GM23248 (cell line): ENCODE measurements at regions not wholly inside any gene's neighbourhood (a gene's known extent, or its start where the extent isn't known, plus 50 kb on each side); places are given as distances from the start of the nearest gene placed in this dataset.

ENCODE experiments used
- EZH2 ChIP-seq: fragments of 200-600 bp; sonication (generic); IDR thresholded peaks from 2 replicates; pipeline ENCODE4 v1.6.1; 2018; ENCODE audit warnings: antibody characterized with exemption, mild to moderate bottlenecking; ENCODE audit not compliant: insufficient read depth, poor library complexity, severe bottlenecking
- EZH2phosphoT487 ChIP-seq: fragments of 200-600 bp; sonication (generic); IDR thresholded peaks from 2 replicates; pipeline ENCODE4 v1.6.1; 2018; ENCODE audit warnings: antibody characterized with exemption, moderate library complexity, mild to moderate bottlenecking, low read depth; ENCODE audit not compliant: insufficient read depth

- TF ChIP-seq EZH2 (no peak), EZH2phosphoT487 (no peak)
Measured at GRCh38 chr11:19460718-19461405, 220.1 kb upstream of the E2F8 start.
